Thyroid gland (tissue), 4 donors: ENCODE measurements at regions not wholly inside any gene's neighbourhood (a gene's known extent, or its start where the extent isn't known, plus 50 kb on each side); places are given as distances from the start of the nearest gene placed in this dataset.

Source experiments
- CTCF ChIP-seq, 6 experiments: fragments of 200-600 bp in 3 of 6; fragments of 450-650 bp in 3 of 6; sonication (generic) in 3 of 6; IDR thresholded peaks; one replicate each; pipeline ENCODE4 v1.5.1; 2016 to 2019; ENCODE audit warnings: antibody characterized with exemption in 6 of 6, mild to moderate bottlenecking in 2 of 6, inconsistent platforms in 1 of 6, moderate library complexity in 1 of 6
- POLR2A ChIP-seq, 2 donors: fragments of 450-650 bp; IDR thresholded peaks; one replicate each; pipeline ENCODE4 v1.6.1; 2017; ENCODE audit warnings: antibody characterized with exemption in 2 of 2, mild to moderate bottlenecking in 2 of 2, moderate library complexity in 1 of 2

- TF ChIP-seq CTCF (IDR thresholded peaks at IDR 0.05) = no peak
- TF ChIP-seq POLR2A (IDR thresholded peaks at IDR 0.05) = no peak
Observed at GRCh38 chr1:63074321-63074720, 248.0 kb upstream of the FOXD3 start.
